SU-DHL-6 (cell line): ENCODE measurements at regions not wholly inside any gene's neighbourhood (a gene's known extent, or its start where the extent isn't known, plus 50 kb on each side); places are given as distances from the start of the nearest gene placed in this dataset.

Experiments
- H2AFZ ChIP-seq: fragments of 200-600 bp; sonication (generic); 2 replicates; pipeline ENCODE4 v1.6.1; 2014; ENCODE audit warnings: low read depth, mild to moderate bottlenecking, moderate library complexity, mixed read lengths, antibody characterized with exemption, low read length; ENCODE audit not compliant: severe bottlenecking
- H3F3A ChIP-seq: fragments of 200-600 bp; shearing (Covaris generic); 2 replicates; pipeline ENCODE4 v1.6.0; 2016; ENCODE audit warnings: antibody characterized with exemption, mild to moderate bottlenecking; ENCODE audit not compliant: insufficient read depth
- H3K27ac ChIP-seq: fragments of 200-600 bp; sonication (generic); 2 replicates; pipeline ENCODE4 v1.5.1; 2016; ENCODE audit warnings: low read depth, mild to moderate bottlenecking, low read length, moderate library complexity, mixed read lengths
- H3K27me3 ChIP-seq: fragments of 200-600 bp; sonication (generic), shearing (Covaris generic); 2 replicates; pipeline ENCODE4 v1.6.0; 2014; ENCODE audit warnings: mild to moderate bottlenecking, low read length
- H3K36me3 ChIP-seq: fragments of 200-600 bp; sonication (generic); 2 replicates; pipeline ENCODE4 v1.6.1; 2014; ENCODE audit warnings: mild to moderate bottlenecking, low read length, mixed read lengths
- H3K4me2 ChIP-seq: fragments of 300-600, 200-600 bp; shearing (Covaris generic), sonication (generic); 2 replicates; pipeline ENCODE4 v1.6.0; 2014; ENCODE audit warnings: low read length, low read depth, mild to moderate bottlenecking; ENCODE audit not compliant: poor library complexity, severe bottlenecking
- H3K4me3 ChIP-seq: fragments of 200-600 bp; sonication (generic); 2 replicates; pipeline ENCODE4 v1.5.1; 2014; ENCODE audit warnings: antibody characterized with exemption, low read length, mild to moderate bottlenecking, mixed read lengths; ENCODE audit not compliant: insufficient read depth, poor library complexity, severe bottlenecking
- H3K79me2 ChIP-seq: fragments of 200-600 bp; sonication (generic); 2 replicates; pipeline ENCODE4 v1.6.1; 2014; ENCODE audit warnings: mild to moderate bottlenecking, low read length, moderate library complexity; ENCODE audit not compliant: insufficient read depth
- H3K9ac ChIP-seq: fragments of 200-600 bp; sonication (generic); 2 replicates; pipeline ENCODE4 v1.7.0; 2014; ENCODE audit warnings: mild to moderate bottlenecking, low read length
- H3K9me2 ChIP-seq: fragments of 200-600 bp; sonication (generic); replicated peaks from 2 replicates; pipeline ENCODE4 v1.6.1; 2014; ENCODE audit warnings: low read length; ENCODE audit not compliant: insufficient read depth
- H3K9me3 ChIP-seq: fragments of 200-600 bp; sonication (generic); 2 replicates; pipeline ENCODE4 v1.6.1; 2014; ENCODE audit warnings: low read length, mixed read lengths; ENCODE audit not compliant: insufficient read depth
- H4K20me1 ChIP-seq: fragments of 200-600 bp; sonication (generic); 2 replicates; pipeline ENCODE4 v1.6.1; 2014; ENCODE audit warnings: low read depth, mild to moderate bottlenecking, antibody characterized with exemption, low read length, moderate library complexity, mixed read lengths
- EZH2phosphoT487 ChIP-seq: fragments of 200-600 bp; sonication (generic), shearing (Covaris generic); conservative IDR thresholded peaks from 2 replicates; pipeline ENCODE4 v1.6.1; 2018; ENCODE audit warnings: mild to moderate bottlenecking, antibody characterized with exemption, low read length, moderate library complexity, mixed read lengths
- TF ChIP-seq, protein P1 (sequence below): fragments of 200-600 bp; sonication (generic); IDR thresholded peaks from one replicate; pipeline ENCODE4 v1.5.1; 2017; ENCODE audit warnings: antibody characterized with exemption, mild to moderate bottlenecking, low read length, moderate library complexity; ENCODE audit not compliant: insufficient read depth, poor library complexity, severe bottlenecking

DNA sequence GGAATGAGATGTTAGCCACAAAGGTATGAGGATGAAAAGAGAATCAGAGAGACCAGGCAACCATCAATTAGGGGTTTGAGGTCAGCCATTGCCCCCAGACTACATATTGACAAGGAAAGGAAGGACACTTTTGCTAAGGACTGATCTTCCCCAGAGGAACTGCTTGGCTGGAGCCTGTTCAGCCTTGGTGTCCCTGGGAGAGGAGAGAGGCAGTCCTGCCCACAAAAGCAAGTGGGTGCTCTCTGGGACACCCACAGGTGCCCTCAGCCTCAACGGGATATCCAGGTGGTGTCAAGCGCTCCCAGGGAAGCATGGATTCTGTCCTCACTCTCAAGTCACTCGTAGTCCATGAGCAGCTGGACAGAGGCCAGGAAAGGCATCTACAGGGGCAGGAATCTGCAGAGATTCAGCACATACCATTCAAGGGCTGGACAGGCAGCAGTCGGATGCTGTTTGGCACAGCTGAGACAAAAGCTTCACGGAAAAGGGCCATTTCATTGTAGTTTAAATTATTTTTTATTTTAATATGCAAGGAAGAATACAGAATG, 166.2 kb downstream of the UACA start:
- H3K4me2 ChIP-seq, result no peak overlapping the region
- no peaks in the 10 kb centered on the region for H3K9me2 ChIP-seq
- H3K79me2 ChIP-seq, result no peaks in the 10 kb centered on the region
- no peak overlapping the region for H3K4me3 ChIP-seq
- no peak overlapping the region for H3K27ac ChIP-seq
- no peaks in the 10 kb centered on the region; the same call in 1 of the 2 replicates for H3K27me3 ChIP-seq
- H3K36me3 ChIP-seq, result 0 out of 2 replicates have a peak, but pooled peaks cover 7% of the 10 kb centered on the region
- H2AFZ ChIP-seq, result no peak overlapping the region
- H3K9ac ChIP-seq, result no peak overlapping the region
- no peak for TF ChIP-seq EZH2phosphoT487
- TF ChIP-seq, protein P1, sequence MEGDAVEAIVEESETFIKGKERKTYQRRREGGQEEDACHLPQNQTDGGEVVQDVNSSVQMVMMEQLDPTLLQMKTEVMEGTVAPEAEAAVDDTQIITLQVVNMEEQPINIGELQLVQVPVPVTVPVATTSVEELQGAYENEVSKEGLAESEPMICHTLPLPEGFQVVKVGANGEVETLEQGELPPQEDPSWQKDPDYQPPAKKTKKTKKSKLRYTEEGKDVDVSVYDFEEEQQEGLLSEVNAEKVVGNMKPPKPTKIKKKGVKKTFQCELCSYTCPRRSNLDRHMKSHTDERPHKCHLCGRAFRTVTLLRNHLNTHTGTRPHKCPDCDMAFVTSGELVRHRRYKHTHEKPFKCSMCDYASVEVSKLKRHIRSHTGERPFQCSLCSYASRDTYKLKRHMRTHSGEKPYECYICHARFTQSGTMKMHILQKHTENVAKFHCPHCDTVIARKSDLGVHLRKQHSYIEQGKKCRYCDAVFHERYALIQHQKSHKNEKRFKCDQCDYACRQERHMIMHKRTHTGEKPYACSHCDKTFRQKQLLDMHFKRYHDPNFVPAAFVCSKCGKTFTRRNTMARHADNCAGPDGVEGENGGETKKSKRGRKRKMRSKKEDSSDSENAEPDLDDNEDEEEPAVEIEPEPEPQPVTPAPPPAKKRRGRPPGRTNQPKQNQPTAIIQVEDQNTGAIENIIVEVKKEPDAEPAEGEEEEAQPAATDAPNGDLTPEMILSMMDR, result no peak
- H3K9me3 ChIP-seq, result 0 out of 2 replicates have a peak, but pooled peaks cover 8% of the 10 kb centered on the region
- H4K20me1 ChIP-seq, result no peaks in the 10 kb centered on the region
- no peaks in the 10 kb centered on the region for H3F3A ChIP-seq

DNA sequence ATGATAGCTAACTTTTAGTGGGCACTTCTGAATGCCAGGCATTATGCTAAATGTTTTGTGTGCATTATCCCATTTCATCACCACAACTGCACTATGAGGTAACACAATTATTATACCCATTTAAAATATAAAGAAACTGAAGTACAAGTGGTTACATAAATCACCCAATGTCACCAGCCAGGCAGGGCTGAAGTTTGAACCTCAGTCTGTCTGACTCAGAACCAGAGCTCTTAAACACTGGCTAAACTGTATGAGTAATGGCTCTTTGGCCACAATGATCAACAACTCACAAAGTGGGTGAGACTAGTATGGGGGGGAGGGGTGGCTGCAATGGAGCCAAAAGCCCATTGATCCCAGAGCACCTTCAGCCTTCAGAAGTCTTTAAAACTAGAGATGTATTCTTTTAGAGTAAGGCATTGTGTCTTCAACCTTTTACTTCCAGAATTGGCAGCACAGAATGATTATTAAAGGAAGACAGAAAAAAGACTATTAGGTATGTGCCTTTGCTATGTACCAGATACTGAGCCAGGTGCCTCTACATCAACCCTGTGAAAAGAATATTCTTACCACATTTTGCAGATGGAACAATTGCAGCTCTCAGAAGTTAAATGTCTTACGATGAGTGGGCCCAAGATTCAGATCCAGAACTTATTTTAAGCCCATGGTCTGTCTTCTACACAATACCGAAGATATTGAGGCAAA, 166.9 kb downstream of the UACA start:
- H3K36me3 ChIP-seq, result 0 out of 2 replicates have a peak, but pooled peaks cover 7% of the 10 kb centered on the region
- H4K20me1 ChIP-seq, result no peaks in the 10 kb centered on the region
- no peaks in the 10 kb centered on the region for H3K9me2 ChIP-seq
- no peak overlapping the region for H3K9ac ChIP-seq
- H2AFZ ChIP-seq, result no peak overlapping the region
- H3K79me2 ChIP-seq, result no peaks in the 10 kb centered on the region
- no peak overlapping the region for H3K4me3 ChIP-seq
- TF ChIP-seq, protein P1, result no peak
- TF ChIP-seq EZH2phosphoT487, result no peak
- no peaks in the 10 kb centered on the region for H3F3A ChIP-seq
- no peak overlapping the region for H3K27ac ChIP-seq
- H3K4me2 ChIP-seq, result no peak overlapping the region
- H3K27me3 ChIP-seq, result no peaks in the 10 kb centered on the region; the same call in 1 of the 2 replicates
- 0 out of 2 replicates have a peak, but pooled peaks cover 8% of the 10 kb centered on the region for H3K9me3 ChIP-seq

DNA sequence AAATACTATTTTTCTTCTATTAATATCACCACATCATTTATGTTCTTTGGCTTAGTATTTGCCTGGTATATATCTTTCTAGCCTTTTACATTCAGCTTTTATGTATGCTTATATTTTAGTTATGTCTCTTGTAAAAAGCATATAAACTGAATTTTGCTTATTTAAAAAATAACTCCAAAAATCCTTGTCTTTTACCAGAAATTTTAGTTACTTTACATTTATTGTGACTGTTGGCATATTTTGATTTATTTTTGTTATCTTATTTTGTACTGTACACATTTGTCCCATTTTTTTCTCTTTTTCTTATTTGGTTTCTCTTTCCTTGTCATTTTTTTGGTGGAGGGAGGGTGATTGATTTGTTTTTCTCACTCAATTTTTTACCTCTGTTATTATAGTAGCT, 169.6 kb downstream of the UACA start:
- Histone ChIP-seq H3K36me3 (0 out of 2 replicates have a peak, but pooled peaks cover 7% of the 10 kb centered on the region), H3F3A (no peaks in the 10 kb centered on the region), H2AFZ (no peak overlapping the region), H3K27me3 (no peaks in the 10 kb centered on the region; the same call in 1 of the 2 replicates), H3K4me3 (no peak overlapping the region), H3K9me3 (0 out of 2 replicates have a peak, but pooled peaks cover 8% of the 10 kb centered on the region), H3K9ac (no peak overlapping the region), H3K9me2 (no peaks in the 10 kb centered on the region), H3K4me2 (no peak overlapping the region), H4K20me1 (no peaks in the 10 kb centered on the region), H3K79me2 (no peaks in the 10 kb centered on the region), H3K27ac (no peak overlapping the region)
- TF ChIP-seq, protein P1, result no peak
- TF ChIP-seq EZH2phosphoT487, result no peak
